ENCODE measurements at regions not wholly inside any gene's neighbourhood (a gene's known extent, or its start where the extent isn't known, plus 50 kb on each side); places are given as distances from the start of the nearest gene placed in this dataset.

DNA sequence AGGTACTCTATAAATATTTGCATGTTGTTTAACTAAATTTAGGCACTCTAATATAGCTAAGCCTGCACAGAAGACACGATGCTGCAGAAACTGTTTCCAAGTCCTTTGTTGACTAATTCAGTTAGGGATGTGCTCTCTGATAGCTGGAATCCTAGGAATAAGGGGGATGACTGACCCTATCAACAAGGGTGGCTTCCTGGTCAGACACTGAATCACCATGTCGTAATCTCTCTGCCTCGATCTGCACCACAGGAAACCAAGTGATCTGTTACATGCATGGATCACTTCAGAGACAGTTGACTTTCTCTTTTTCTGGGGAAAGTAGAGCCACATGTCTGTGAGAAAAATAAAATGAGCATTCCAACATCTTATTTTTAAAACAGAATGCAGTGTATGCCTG, 169.1 kb downstream of the GUCY2F start:
- DNase-seq: no peak

DNA sequence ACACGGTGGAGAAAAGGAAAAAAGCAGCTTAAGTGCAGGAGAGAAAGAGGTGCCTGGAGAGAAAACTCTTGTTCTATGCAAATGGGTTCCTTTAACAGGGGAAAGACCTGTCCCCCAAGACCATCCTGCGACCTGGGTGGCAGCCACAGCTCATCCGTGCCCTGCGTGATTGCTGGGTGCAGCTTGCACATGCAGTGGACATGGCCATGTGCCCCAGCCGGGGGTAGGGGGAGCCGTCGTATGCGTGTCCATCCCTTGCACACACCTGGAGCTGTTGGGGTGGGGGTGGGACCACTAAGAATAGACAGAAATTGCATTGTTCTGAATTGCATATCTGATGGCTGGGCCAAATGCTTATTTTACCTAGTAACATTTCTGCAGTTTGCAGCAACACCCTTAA, 171.9 kb downstream of the GUCY2F start:
- no peak for DNase-seq

DNA sequence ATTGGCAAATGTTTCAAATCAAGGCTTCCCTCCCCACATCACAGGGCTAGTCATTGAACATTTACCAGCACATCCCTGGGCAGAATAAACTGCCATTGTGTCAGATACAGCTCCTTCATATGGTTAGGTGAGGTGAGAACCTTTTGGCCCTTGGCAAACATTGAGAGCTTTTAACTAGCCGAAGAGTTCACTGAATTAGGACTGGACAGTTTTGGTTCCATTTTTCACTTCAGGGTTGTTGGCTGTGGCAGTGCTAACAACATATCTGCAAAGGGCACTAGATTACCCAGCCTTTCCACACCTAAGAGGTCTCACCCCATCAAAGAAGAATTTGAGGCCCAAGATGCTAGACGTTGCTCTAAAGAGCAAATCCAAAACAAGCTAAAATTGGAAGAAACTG, 180.7 kb downstream of the GUCY2F start:
- DNase-seq: no peak

DNA sequence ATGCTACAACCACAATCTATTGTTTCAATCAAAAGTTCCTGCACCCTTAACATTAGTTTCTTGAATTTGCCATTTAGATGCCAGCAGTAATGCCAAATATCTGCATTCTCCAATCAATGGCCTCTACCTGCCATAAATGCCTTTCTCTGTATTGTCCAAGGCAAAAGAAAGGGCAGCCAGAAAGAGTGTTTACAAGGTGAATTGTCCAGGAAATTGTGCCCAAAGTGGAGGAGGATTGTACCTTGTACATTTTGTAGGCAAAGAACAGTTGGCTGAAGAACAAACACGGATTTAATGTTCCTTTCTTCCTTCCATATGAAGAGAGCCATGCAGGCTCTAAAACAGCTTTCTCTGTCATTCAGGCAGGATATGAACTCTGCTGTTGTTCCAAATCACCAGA, 181.5 kb downstream of the GUCY2F start:
- no peak for DNase-seq

DNA sequence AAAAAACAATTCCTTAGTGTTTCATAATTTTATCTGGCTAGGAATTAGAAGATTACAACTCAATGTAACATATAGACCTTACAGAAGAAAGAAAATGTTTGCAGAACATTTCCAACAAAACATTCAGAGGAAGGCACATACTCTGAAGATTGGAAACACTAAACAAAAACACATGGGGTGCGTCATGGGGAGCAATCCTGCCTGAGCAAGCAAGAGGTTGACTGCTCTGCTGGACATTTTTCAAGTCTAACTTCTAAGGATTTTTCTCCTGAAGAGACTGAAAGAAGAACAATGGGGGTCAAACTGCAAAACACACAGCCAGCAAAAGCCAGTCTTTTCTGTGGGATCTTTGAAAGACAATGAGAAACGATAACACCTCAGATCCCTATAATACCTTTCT, 182.8 kb downstream of the GUCY2F start:
- no peak for DNase-seq

DNA sequence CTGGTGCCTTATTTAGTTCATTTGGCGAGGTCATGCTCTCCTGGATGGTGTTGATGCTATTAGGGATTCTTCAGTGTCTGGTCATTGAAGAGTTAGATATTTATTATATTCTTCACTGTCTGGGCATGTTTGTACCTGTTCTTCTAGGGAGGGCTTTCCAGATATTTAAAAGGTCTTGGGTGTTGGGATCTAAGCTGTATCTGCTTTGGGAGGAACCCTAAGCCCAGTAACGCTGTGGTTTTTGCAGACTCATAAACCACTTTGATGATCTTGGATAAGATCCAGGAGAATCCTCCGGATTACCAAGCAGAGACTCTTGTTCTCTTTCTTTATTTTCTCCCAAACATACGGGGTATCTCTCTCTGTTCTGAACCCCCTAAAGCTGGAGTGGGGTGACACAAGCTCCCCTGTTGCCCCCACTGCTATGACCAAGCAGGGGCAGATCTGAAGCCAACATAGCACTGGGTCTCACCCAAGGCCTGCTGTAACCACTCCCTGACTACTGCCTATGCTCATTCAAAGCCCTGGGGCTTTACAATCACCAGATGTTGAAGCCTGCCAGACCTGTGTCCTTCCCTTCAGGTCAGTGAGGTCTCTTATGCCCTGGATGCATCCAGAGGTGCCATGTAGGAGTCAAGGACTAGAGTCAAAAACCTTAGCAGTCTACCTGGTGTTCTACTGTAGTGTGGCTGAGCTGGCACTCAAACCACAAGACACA, 187.6 kb downstream of the GUCY2F start:
- DNase-seq: no peak

DNA sequence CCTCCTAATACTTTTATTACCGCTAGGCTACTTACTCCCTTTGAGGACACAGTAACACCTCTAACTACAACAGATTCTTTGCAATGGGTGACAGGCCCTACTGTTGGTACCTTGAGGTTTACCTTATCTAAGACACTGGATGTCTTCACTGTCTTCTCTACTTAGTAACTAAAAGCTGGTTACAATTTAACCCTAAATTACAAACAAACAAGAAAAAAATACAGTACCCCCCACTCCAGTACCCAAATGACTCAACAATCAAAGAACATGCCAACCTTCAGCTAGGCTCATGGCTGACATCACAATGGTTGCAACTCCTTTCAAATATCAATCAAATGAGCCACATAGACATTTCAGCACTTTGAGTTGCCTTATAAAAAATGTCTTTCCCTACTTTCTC, 198.0 kb downstream of the GUCY2F start:
- no peak for DNase-seq

DNA sequence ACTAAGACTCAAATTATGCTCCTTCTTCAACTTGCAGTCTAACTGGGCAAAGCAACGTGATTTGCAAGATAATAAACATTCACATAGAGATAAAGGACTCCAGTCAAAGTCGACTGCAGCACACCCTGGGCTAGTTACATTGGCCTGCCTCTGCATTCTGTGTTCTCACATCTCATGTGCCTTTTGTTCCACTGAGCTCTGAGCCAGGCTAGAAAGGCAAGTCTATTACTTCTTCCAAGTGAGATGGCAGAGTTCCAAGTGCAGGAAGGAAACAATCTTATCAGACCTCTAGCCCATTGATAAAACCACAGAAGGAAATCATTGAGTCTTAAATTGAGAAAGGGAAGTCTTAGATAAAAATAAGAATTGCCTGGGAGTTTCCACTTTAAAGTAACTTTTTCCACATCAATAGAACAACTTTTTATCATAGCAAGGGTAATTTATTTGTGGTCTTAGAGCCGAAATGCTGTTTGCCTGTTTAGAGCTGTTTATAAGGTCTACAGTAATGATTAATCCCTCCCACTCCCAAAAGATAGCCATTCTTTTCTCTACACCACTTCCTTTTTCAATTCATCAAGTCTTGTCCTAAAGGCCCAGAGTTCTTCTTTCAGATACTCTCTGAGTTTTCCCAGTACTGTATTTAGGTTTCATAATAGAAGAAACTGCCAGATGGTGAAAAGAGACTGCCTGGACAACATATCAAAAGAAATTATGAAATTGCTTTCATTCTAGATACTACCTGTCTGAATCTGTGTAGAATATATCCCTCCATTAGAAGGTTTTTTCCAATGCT, 200.2 kb downstream of the GUCY2F start:
- DNase-seq: peak; percentile 56

DNA sequence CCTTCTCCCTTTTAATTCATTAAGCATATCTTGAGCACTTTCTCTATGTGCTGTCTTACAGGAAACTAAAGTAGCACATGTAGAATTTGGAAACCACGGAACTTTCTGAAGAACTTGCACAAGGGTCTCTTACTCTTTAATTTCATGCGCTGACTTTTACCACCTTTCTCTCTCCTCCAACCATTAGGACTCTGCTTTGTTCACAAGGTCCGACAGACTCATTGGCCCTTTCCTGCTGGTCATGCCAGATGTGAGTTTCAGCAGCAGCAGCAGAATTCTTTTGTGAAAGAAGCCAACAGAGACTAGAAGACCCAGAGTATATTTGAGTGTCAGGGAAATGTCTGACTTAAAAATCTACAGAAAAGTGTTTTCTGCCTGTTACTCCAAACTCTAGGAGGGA, 207.1 kb downstream of the GUCY2F start:
- no peak for DNase-seq

DNA sequence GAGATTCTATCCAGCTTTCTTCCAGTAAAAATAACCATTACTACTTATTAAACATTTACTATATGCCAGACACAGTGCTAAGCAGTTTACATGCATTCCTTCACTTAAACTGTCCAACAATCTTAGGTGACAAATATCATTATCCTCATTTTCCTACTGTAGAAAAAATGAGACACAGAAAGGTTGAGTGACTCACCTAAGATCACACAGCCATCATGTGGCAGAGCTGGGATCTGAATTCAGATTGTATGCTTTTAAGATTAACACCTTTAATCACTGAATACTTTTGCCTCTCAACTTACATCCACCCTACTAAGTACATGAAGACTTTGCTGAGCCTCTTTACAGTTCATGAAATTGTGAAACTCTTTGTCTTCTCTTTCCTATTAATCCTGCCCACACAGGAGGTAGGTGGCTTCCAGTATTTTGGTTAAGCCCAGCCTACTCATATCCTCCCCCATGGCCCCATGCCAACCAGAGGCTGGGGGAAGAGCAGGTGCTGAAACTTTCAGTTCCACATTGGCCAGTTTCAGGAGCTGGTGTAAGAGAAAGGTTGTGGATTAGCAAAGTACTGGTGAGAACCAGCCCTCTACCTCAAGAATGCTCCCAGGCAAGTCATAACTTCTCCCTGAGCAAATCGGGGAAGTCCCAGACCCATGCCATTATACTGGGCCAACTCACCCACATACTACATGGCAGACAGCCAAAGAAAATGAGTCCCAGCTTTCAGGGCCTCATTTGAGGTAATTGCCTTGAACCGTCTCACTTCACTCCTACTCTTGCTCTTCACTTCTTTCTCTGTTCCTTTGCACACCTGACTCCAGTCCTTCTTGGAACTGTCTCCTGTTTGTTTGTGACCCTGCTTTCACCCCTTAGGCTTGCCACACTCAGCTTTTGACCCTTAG, 211.1 kb downstream of the GUCY2F start:
- DNase-seq: peak; percentile 80

DNA sequence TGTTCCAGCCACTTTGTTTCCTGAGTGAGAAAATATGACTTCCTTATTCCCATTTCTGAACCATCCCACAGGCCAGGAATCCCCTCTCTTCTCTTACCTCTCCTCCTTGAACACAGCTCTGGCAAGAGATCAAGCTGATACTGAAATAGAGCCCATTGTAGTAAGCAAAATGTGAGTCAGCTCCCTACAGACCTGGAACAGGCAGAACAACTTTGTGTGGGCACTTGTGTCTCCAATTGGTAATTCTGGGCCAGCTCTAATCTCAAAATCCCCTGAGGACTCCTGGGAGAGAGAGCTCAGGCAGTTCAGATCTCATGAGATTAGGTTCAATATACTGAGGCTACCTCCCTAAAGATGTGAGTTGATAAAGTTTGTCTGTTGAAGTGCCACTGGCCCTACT, 213.5 kb downstream of the GUCY2F start:
- no peak for DNase-seq

DNA sequence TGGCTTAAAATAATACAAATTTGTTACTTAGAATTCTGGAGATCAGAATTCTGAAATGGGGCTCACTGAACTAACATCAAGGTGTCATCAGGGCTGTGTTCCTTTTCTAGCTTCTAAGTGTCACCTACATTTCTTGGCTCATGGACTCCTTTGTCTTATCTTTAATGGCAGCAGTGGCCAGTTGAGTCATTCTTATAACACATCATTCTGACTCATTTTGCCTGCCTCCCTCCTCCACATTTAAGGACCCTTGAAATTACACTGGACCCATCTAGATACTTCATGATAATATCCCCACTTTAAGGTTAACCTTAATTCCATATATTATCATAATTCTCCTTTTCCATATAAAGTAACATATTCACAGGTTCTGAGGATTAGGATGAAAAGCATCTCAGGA, 215.9 kb downstream of the GUCY2F start:
- no peak for DNase-seq

DNA sequence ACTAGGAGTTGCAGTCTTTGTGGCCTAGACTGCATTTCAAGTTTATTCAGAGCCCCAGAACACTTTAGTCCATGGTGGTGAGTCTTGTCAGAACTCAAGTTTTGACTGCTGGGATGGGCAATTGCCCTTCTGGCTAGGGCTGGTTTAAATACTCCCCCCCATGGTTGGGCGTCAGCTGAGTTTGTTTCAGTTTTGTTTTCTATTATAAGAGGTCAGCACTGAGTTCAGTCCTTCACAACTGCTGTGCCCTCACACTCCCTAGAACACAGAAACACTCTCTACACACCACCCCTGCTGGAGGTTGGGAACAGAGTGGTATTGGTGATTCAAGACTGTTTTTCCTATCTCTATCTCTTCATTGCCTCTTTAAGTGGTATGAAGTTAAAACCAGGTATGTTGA, 217.0 kb downstream of the GUCY2F start:
- DNase-seq: no peak

DNA sequence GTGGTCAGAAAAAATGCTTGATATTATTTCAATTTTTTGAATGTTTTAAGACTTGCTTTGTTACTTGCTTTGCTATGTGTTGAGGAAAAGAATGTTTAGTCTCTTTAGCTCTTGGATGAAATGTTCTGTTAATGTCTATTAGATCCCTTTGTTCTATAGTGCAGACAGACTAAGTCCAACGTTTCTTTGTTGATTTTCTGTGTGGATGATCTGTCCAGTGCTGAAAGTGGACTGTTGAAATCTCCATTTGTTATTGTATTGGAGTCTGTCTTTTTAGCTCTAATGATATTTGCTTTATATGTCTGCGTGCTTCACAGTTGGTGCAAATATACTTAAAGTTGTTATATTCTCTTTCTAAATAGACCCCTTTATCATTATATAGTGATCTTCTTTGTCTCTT, 220.6 kb downstream of the GUCY2F start:
- DNase-seq: no peak

DNA sequence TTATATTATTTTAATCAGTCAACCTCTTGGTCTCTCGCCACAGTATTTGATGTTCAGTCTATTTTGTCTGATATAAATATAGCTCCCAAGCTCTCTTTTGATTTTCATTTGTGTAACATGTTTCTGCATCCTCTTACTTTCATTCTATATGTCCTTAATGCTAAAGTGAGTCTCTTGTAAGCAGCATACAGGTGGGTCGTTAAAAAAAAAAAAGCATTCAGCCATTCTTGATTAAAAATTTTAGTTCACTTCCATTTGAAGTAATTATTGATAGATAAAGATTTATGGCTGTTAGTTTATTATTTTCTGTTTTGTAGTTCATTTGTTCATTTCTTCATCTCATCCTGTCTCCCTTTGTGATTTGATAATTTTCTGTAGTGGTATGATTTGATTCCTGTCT, 229.1 kb downstream of the GUCY2F start:
- DNase-seq: no peak

DNA sequence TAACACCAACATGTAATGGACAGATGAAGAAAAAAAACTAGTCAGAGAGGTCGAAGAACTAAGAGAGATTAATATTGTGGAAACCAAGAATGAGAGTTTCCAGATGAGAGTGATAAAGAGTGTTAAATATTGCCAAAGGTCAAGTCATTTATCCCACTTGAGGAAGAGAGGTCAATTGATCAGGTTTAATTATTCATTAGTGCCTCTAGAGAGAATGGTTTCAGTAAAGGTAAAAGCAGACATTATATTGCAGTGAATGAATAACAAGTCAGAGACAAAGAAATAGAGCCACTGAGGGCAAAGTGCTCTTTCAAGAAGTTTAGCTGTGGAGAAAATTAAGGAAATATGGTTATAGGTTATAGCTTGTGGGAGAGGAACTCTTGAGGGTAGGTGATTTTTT, 263.1 kb downstream of the GUCY2F start:
- no peak for DNase-seq

DNA sequence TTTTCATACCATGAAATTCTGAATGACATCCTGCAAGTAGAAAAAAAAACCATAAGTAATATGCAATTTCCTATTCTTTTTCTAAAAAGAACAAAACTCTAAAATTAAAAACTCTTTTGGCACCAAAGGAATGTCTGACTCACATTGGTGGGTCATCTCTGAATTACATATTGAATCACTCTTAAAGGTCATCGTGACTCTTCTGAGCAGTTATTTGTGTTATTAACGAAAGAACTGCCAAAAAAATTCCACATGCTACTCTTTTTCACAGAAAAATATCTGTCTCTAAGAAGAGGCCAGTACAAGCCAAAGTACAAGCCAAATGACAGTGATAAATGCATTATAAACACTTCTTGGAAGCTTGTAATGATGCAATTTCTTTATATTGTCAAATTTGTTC, 282.2 kb downstream of the GUCY2F start:
- DNase-seq: no peak

DNA sequence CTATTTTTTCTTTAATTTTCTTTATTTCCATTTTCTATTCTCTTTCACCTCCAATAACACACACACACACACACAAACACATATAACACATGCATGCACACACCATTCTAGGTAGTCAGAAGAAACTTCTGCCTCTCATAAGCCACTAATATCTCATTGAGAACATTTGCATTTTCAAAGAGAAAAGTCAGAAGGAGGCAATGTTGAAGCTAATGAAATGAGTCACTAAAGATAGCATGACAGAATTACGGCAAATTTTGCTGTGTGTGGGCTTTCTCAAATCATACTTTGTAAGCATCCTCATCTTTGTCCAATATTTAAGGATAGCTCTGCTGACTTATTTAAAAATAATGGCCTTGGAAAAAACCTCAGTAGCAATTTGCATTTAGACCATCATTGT, 291.3 kb downstream of the GUCY2F start:
- no peak for DNase-seq

DNA sequence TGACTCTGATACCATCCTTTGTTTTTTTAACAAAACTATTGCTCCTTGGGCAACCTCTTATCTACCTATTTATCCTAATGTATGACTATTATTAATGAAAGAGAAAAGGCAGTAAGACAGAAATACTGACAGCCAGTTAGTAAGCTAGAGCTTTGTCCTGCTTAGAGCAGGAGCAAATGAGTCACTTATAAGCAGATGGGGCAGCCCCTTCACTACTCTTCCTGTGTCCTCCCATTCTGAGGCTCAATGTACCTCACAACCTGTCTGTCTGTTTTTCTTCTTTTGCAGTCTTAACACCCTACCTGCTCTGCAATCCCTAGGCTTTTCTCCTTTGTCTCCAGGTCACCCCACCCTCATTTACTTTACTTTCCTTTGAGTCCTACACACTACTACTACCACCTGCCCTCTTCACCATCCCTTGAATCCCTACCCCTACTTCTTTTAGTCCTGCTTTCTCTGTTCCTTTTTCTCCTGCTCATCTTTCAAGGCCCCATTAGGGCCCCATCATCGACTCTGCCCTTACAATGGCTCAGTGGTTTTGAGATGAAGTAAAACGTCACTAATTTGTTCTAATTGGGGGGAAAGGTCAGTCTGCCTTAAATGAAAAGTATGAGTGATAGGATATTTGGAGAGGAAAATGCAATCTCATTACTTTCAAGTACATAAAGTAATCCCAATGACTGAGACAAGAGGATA, 294.3 kb downstream of the GUCY2F start:
- peak; percentile 57 for DNase-seq

DNA sequence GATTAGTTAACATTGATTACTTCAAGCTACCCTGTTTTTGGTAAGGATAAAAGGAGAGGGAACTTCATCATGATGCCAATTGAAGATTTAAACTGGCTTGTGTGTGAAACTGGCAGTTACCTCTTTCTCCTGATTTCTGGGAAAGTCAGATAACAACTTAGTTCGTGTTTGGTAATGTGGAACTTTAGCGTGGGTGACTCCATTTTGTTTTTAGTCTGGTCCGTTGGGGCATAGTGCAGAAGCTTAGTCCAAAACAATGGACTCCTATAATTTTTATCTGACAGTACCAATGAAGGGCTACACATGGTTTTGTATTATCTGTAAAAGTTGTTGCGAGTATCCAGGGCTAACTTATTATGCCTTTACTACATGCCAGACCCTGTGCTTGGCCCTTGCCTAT, 294.9 kb downstream of the GUCY2F start:
- DNase-seq: no peak

DNA sequence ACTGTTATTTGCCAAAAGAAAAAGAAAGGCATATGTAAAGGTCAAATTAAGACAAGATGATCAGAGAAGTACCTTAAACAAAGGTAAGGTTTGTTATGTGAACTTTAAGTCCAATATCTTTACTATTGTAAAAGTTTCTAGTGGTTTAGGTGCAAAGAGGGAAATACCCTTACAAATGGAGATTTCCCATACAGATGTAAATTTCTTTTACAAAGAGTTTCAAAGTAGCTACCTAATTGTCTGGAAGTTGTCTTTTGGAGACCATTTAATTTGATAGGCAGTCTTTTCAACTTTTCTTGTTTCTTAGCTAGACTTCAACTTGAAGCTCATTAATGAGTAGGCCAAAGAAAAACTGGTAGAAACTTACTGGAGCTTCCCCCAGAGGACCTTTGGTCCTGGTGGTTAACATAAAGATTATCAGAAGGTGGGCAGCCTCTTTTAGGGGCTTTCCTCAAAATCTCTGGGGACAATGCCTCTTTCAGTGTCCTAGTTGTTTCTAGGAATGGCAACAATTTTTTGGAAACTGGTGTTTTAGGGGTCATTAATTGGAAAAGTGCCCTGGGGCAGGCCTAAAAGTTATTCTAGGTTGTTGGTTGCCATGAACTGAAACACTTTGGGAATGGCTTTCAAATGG, 297.3 kb downstream of the GUCY2F start:
- no peak for DNase-seq

DNA sequence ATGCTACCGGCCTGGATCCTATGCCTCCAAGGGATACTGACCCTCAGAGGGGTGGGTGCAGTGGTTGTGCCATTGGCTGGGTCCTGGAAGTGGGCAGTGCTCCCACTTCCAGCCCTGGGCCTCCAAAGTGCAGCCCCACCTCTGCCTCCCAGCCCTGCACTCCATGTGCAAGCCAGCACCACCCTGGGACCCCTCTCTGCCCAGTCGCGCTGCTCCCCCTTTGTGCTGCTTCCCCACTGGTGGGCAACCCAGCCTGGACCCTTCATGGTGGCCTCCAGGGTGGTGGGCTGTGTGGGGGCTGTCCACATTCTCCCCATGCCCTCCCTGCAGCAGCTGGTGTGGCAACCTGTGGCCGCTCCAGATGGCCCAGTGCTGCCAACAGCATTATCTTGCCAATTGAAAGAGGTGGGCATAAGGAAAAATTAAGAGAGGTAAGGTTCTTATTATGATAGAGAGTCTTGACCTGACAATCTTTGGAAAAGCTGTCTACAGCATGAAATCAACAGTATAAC, 309.7 kb downstream of the GUCY2F start:
- no peak for DNase-seq
